GM18861 (cell line): ENCODE measurements at regions not wholly inside any gene's neighbourhood (a gene's known extent, or its start where the extent isn't known, plus 50 kb on each side); places are given as distances from the start of the nearest gene placed in this dataset.
"Not testable (repeated sequence)": the region's sequence is repeated elsewhere in the genome, so short reads cannot be mapped to it uniquely, and the experiment has no call there.

Experiments used
- ATAC-seq: cut with Tn5 transposase; IDR thresholded peaks from one replicate; pipeline ENCODE4 v1.9.1; 2021; ENCODE audit not compliant: unreplicated experiment

DNA sequence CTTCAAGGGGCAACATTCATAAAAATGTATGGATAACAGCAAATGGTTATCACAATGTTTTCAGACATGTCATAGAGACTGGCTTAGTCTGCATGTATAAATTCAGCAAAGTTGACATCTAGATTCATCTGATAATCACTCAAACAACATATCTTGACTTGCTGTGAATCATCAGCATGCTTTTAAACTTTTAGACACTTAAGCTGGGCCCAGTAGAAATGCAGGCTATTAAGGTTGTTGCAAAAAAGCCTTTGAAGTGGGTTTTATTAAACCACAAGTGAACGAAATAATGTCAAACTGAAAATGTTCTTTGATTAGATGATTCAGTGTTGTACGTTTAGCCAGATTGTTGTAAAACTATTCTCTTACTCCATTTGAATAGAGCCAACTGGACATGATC, 759.6 kb downstream of the NXPH1 start:
- no peak for ATAC-seq

DNA sequence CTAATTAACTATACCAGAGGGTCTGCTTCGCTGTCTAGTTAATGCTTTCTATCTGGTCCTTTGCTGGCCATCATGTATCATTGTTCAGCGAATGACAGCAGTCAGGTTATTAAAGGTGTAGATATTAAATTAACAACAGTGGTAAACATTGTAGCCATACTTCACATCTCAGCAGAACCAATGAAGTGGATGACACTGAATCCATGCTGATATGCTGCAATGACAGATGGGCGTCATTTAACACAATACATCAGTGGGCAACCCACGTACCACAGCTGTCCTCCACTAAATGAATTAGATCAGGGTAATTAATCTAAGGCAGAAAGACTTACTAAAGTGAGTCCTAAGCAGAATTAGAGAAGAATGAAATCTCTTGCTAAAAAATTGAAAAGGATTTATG, 767.2 kb downstream of the NXPH1 start:
- no peak for ATAC-seq

DNA sequence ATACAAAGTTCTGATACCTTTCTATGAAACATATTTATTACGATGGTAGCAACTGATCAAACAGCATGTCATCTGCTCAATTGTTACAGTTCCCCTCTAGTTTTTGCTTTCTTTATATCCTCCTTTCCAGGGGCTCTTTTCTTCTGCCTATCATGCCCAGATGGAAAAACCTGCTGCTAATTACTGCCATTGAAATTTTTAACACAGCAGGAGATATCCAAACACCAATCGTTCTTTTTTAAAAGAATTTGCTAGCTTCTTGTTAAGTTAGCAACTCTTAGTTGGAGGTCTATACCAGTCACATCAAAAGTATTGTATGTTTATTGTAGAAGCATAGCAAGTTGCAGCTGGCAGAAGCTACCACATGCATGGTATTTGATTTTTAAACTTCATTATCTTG, 768.5 kb downstream of the NXPH1 start:
- no peak for ATAC-seq

DNA sequence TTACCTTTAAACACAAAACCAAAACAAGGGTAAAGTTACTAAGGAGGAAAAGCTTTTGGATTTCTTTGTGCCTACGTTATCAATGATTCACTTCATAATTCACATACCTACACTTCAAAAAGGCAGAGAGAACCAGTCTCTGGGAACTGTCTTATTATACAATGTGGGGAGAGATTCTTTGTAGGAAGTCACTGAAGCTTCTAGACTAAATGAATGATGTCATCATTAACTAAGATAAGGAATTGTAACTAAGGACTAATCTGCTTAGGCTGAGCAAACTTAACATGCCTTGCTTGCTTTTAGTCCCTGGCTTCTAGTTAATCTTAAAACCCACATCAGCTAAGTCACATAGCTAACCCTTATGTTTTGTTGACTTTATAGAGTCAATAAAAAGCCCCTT, 771.2 kb downstream of the NXPH1 start:
- no peak for ATAC-seq

DNA sequence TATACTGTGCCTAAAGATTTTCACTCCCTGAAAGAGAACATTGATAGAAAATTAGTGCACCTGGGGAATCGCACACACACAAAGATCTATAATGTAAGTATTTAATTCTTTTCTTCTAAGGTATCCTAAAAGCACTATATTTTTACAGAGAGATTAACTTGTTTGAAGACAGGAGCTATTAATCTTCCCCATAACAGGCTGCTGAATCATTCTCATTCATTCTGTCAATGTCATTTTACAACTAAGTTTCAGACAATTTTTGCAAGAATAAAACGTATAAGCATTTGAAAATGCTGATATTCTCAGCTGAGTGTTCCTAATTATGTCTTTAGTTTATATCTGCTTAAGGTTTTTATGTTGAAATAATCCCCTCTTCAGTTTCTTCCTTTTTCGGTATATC, 776.7 kb downstream of the NXPH1 start:
- no peak for ATAC-seq

DNA sequence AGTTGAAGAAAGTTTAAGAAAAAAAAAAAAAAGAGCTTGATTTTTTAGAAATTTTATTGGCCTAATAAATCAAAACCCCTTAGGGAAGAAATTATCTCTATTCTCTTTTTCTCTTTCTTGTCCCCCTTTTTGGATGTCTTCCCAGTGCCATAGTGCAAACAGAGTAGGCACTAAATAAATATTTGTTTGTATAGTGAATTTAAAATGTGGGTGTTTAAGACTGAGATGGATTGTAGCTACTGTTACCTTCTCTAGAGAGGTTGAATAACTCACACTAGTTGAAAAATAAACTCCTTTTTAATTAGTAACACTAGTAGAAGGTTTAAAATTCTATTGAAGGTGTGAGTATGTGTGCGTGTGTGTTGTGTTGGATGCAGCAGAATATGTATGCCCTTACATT, 783.8 kb downstream of the NXPH1 start:
- no peak for ATAC-seq

DNA sequence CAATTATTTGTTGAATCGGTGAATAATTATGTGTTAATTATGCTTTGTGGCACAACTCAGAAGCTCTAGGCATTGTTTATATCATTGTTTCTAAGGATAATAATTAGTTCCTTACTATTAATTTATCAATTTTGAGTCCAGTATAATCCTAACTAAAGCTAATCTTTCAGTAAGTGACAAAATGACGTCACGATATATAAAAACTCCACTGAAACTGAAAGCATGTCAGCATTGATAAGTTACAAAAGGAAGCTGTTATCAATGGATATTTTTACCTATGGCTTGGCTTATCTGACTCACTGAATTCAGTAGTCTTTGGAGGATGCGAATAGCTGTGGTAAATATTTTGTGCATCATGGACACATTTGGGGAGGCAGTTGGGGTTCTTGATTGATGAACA, 793.1 kb downstream of the NXPH1 start:
- no peak for ATAC-seq

DNA sequence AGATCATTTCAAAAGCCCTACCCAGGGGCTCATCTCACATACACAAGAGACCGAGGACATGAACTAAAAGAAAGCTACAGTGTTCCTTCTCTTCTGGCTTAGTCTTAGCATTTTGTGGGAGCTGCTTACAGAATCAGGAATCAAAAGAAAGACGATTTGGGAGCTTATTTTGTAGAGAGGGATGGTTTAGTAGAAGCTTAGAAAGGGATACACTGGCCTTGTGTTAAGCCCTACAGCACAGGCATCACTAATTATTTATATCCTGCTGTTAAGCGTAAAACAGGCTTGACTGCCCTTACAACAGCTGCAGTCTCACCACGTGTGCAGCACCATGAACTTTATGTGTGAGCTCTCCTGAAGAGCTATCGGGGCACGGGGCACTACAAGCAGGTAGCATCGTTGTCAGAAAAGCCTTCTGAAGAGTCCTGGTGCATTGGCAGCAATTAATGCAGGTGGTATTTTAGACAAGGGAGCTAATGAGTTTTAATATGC, 798.3 kb downstream of the NXPH1 start:
- no peak for ATAC-seq

DNA sequence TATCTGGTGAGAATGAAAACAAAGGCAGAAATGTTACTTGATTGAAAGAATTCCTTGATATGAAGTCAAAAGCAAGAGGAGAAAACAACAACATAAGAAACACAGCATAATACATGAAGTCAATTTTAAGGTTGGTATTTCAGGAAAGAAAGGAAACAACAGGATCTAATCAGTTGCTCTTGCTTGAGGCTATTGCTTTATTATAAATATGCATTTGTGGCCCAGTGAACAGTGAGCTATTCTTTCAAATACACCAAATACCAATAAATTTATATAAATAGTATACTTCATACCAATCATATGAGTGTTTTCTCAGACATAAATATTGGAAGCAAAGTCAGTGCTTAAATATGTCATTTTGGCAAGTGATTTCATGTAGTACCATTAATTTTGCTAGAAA, 806.6 kb downstream of the NXPH1 start:
- no peak for ATAC-seq

DNA sequence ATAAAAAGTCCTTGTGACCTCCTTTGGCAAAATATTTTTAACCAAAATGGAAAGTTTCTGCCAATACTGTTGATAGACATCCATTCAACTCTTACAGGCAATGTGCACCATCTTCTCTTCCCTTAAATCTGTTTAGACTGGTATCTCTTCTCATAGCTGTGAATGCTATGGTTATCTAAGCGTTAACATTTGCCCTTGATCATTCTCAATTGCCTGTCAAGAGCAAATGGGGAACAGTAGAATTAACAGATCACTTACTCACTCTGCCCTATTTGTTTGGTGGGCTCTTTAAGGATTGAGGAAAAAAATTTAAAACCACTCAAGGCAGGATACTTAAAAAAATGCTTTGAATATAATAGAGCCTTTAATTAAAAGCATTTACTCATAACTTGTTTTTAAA, 808.4 kb downstream of the NXPH1 start:
- ATAC-seq, result no peak

DNA sequence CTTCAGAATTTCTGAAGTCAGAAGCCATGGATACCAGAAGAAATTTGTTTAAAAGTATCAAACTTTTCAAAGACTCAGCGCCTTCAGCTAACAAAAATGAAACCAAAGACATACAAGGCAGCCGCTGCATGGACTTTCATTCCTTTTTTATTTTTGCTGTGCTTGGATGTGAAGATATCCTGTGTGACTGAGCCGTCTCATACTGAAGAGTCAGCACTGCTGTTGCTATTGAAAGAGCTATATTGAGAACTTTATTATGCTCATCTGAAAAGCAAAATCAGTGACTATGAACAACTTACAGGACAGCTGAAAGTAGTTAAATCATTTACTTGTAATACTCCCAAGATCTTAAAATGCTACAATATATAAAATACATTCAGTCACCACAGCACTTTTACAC, 809.2 kb downstream of the NXPH1 start:
- no peak for ATAC-seq

DNA sequence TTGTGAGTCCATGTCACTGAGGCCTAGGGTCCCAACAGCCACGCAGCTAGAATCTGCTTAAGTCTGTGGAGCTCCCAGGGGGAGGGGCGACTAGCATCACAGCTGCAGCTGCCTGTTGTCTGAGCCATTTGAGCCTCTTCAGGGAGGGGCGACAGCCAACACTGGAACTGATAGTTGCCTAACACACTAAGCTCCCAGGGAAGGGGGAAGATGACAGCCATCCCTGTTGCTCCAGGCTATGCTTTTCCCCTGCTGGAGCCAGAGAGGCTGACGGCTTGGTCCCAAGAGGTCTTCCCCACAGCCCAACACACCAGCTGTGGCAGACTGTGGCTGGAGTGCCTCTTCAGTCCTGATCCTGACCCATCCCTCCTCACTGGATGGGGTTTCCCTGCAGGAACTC, 817.5 kb downstream of the NXPH1 start:
- no peak for ATAC-seq

DNA sequence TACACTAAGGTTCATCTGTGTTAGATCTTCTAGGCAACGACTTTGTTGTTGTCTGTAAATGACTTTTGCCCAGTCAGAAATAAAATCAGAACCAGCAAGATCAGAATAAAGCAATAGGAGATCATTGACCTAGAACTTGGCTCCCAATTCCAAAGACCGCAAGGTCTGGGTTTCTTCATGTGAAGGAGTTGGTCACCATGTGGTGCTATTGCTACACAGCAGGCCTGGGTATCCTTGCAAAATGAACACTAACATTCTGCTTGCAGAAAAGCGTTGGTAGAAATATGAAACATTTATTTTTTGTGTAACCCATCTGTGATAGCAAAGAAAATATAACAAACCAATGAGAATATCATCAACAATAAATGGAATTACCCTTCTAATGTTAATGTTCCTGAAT, 831.0 kb downstream of the NXPH1 start:
- no peak for ATAC-seq

DNA sequence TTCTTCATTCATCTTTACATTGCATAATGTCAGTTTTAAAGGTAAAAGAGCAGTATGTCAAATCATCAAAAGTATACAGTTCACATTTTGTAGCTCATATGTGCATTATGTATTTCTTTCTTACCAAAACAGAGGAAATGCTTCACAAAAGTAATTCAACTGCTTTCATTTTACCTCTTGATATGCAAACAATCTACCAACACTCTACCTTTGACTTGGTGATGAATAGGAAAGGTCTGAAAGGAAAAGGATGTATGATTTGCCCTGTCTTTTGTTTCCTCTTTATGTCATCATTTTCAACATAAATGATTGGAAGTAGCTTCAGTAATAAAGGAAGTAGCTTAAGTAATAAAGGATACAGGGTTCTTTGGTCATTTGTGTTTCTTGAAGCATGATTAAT, 846.7 kb downstream of the NXPH1 start:
- ATAC-seq, result no peak

DNA sequence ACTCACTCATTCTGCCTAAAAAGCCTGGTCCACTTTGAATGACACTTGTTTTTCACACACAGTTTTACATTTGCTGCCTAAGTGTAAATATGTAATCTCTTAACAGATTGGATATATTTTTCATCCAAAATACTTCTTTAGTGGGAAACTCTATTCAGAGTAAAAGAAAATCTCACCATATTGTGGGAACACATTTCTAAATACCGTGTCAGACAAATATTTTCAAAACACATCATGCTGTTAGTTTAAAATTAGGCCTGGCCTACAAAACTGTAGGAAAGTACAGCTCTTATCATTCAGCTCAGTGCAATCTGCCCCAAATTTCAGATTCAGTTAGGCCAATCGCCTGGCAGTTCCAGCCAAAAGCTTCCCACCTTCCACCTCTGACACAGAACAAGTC, 849.8 kb downstream of the NXPH1 start:
- no peak for ATAC-seq

DNA sequence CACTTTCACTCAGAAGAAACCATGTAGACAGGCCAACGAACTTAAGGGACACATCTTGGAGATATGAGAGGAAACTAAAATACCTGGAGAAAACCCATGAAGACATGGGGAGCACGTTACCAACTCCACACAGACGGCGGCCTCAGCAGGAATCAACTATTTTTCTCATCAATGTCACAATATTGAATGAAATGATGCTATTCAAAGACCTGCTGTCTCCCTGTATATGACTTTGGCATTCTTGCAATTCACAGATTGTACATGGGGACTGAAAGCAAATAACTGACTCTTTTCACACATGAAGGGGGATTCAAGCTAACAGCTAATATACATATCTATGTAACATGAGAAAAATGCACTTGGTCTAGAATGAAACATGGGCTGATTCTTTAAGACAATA, 869.0 kb downstream of the NXPH1 start:
- no peak for ATAC-seq

DNA sequence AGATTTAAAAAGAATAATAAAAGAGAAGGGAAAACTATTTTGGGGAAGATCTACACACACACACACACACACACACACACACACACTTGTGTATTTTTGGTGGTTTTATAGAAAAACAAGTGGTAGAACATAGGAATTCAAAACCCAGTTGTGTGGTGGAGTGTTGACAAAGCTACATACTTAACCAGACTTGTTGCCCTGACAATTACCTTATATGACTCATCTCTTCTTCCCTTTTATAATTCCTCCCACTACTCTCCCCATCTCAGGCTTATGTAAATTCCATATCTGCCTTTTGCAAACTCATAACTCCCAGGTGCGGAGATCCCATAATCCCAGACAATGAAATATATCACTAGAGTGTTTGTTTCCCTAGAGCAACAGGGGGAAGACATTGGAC, 873.7 kb downstream of the NXPH1 start:
- ATAC-seq, result no peak

DNA sequence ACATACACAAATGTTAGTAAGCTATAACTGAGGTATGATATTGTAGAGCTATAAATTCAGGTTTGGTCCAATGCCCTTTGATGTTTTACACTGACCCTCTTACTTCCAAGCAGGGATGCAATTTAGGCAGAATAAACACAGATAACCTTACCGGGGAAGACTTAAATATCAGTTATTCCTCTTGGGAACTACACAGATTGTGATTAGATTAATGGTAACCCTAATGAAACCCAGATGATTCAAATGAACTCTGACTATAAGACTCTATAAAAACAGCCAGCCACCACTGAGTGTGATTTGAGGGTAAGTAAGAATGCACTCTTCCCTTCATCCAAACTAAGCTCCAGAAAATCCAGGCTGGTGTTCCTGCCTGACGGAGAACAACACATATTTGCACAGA, 891.1 kb downstream of the NXPH1 start:
- ATAC-seq, result no peak

DNA sequence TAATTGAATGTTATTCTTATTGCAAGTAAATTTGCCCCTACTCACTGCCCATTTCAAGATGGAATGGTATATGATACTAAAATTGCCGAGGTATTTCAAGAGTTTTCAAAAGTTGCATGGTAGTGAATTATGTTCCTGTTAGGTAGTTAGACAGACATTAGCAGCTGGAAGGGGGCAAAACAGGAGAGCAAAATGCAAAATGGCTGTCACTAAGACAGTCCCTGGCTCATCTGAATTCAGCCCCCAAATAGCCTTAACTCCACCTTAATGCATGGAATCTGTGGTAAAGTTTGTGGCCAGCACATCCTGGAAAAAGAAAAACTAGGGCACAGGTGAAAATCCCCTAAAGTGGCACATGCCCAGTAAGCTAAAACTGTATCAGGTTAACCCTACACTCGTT, 894.9 kb downstream of the NXPH1 start:
- ATAC-seq, result no peak

DNA sequence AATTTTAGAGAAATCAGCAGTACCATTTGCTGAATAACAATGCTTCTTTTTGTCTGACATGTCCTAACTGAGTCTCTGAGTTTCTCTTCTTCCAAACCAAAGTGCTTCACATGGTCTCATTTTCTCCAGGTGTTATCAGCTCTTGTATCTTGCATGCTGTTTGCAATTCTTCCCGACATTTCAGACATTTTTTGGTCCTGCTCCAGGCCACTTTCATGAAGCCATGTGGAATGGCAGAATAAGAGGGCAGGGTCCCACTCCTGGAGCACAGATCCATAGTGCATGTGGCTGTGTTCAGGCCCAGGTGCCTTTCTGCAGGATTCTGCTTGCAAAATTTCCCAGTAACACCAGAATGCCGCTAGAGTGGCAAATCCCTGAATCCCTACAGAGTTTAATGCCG, 916.2 kb downstream of the NXPH1 start:
- ATAC-seq, result no peak

DNA sequence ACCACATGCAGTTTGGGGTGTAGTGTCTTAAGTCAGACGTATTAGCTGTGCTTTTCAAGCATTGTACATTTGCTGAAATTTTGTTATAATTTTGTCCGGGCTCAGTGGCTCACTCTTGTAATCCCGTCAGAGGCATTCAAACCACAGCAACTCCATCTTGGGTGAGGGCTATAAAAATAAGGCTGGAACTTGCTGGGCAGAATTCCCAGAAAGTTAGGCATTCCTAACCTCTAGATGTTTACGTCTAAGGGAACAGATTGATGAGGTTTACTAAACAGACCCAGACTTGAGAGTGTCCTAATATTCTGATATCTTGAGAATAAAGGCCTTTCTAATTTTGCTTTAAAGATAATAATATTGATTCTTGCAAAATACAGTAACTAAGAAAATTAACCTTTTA, 957.8 kb downstream of the NXPH1 start:
- no peak for ATAC-seq

DNA sequence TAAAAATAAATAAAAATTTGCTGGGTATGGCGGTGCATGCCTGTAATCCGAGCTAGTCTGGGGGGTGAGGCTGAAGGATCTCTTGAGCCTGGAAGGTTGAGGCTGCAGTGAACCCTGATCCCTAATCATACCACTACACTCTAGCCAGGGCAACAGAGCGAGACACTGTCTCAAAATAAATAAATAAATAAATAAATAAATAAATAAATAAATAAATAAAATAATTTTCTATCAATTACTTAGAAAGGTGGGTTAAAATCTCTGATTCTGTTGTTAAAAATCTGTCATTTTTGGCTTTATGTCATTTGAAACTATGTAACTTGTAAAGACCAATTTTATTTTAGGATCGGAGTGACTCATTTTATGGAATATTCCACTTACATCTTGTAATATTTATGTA, 958.6 kb downstream of the NXPH1 start:
- no peak for ATAC-seq

DNA sequence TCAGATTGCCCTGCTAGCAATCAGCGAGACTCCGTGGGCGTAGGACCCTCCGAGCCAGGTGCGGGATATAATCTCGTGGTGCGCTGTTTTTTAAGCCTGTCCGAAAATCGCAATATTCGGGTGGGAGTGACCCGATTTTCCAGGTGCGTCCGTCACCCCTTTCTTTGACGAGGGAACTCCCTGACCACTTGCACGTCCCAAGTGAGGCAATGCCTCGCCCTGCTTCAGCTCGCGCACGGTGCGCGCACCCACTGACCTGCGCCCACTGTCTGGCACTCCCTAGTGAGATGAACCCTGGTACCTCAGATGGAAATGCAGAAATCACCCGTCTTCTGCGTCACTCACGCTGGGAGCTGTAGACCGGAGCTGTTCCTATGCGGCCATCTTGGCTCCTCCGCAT, 971.0 kb downstream of the NXPH1 start:
- not testable (repeated sequence) for ATAC-seq

DNA sequence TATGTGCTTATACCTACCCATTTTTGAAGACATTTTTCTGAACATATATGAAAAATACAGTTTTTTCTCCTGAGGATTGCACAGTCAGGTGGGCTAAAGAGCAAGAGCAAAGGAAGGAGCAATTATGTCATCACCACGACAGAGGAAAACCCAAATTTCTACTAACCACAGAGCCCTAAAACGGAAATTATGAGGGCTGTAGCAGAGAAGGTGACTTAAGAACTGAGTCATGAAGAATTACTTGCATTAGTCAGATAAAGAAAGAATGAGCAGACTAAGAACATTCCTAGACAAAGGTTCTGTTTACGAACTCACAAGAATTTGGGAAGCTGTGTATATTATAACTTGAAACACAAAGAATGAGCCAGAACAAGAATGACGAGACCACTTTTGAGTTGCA, 974.4 kb downstream of the NXPH1 start:
- ATAC-seq, result no peak
